Activated effector memory CD4-positive, alpha-beta T cell treated with anti-CD3 and anti-CD28 coated beads, Interleukin-2, amount 50 U/mL, for 16 hours (primary cell): ENCODE measurements at regions not wholly inside any gene's neighbourhood (a gene's known extent, or its start where the extent isn't known, plus 50 kb on each side); places are given as distances from the start of the nearest gene placed in this dataset.
"Not testable (repeated sequence)": the region's sequence is repeated elsewhere in the genome, so short reads cannot be mapped to it uniquely, and the experiment has no call there.

Experiments
- DNase-seq: peaks from one replicate; pipeline ENCODE4 v3.0.0-alpha.2; 2020

DNA sequence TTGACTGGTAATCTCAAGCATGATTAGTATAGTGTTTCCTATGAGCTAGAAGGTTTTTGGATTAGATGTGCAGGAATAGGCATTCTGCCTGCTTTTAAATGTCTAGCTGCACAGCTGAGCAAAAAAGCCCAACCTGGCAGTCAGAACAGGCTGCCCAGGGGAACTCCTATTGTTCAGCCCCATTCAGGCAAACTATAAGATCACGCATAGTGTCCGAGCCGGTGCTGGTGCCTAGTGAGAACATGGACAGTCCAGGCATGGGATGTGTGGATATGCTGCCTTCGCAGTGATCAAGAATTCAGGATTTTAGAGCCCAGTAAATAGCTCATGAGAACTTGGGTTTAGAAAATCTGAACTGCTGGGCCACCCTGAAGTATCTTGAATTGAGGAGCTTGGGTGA is 348.8 kb downstream of the UTRN start:
- no peak for DNase-seq

DNA sequence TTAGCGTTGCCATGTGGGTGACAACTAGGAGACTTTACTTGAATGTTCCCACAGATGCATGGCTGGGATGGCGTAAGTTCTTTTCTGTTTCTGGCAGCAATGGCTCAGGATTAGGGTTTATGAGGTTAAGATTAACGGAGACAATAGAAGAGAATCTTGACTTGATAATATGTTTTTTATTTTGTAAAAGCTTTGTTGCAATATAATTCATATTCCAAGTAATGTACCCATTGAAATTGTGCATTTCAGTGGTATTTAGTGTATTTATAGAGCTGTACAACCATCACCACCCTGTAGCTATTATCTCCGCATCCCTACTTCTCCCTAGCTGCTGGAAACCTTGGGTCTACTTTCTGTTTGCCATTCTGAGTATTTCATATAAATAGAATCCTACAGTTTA is 349.2 kb downstream of the UTRN start:
- no peak for DNase-seq

DNA sequence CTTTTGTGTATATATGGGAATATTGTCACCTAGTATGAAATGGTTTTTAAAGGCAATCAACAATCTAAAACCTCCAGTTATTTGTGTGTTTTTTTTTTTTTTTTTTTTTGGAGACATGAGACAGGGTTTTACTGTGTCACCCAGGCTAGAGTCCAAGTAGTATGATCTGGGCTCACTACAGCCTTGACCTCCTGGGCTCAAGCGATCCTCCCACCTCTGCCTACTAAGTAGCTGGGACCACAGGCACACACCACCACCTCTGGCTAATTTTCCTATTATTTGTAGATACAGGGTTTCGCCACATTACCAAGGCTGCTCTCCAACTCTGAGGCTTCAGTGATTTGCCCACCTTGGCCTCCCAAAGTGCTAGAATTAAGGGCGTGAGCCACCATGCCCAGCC is 349.9 kb downstream of the UTRN start:
- DNase-seq, result no peak

DNA sequence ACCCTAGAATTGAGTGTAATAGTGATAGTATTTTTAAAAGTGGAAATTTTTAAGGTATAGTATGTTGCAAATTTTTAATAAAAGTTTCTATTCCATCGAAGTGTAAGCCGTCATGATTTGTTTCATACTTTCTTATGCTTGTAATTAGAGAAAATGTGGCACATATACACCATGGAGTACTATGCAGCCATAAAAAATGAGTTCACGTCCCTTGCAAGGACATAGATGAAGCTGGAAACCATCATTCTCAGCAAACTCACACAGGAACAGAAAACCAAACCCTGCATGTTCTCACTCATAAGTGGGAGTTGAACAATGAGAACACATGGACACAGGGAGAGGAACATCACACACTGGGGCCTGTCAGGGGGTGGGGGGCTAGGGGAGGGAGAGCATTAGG is 350.9 kb downstream of the UTRN start:
- not testable (repeated sequence) for DNase-seq

DNA sequence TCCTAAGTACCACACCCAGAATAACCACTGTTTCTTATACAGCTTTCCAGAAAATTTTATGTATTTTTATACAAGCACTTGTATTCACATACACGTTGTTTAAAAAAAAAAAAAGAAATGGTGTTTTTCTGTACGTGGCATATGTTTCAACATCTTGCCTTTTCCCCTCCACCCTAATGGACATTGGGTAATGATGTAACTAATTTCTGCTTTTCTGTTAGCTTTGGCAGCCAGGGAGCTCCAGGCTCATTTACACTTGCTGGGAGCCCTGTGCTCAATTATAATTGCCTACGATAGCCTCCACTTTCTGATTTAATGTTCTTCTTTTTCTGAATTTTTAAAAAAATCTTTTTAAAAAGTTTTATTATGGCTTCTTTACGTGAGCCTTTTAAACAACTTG is 352.4 kb downstream of the UTRN start:
- DNase-seq, result no peak

DNA sequence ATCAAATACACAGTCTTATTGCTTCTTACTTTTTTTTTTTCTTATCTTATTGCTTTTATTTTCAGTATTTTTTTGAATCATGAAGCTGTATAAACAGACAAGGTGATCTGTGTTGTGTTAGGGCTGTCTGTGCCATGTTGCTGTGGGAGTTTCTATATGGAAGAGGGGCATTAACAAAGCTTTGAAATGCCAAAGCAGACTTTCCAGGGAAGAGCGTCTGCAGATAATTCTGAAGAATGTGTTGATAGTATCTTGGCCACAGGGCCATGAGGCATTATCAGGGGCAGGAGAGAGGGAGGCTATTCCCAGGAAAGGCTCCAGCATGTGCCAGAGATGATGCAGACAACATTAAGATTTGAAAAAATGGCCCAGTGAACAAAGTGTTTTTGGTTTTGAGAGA is 354.5 kb downstream of the UTRN start:
- no peak for DNase-seq

DNA sequence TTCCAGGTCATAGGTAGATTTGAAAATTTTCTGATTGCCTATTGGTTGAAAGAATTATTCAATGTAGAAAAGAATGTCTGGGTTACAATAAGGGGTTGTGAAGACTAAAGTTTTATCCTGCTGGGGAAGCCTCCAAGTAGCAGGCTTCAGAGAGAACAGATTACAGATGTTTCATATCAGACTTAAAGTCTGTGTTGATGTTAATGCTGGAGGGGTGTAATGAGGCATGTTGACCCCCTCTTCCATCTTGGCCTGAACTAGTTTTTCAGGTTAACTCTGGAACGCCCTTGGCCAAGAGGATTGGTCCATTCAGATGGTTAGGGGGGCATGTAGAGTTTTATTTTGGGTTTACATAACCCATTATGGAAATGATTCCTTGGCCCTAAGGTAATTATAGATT is 356.2 kb downstream of the UTRN start:
- DNase-seq, result no peak

DNA sequence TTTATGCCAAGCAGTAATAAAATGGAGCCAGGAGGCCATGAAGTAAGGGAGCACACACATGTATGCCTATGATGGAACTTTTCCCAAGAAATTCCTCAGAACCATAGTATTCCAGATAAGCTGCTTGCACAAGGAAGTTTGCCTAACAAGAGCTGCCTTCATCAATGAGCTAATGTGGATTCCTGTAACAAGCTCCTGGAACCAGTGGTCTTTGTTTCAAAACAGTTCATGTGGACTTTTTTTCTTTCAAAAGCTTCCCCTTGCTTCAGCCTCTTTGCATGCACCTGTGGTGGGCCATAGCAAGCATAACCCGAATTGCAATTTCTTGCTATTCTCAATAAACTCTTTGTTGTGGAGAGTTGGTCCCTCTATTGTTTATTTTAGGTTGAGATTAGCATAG is 359.6 kb downstream of the UTRN start:
- DNase-seq, result no peak

DNA sequence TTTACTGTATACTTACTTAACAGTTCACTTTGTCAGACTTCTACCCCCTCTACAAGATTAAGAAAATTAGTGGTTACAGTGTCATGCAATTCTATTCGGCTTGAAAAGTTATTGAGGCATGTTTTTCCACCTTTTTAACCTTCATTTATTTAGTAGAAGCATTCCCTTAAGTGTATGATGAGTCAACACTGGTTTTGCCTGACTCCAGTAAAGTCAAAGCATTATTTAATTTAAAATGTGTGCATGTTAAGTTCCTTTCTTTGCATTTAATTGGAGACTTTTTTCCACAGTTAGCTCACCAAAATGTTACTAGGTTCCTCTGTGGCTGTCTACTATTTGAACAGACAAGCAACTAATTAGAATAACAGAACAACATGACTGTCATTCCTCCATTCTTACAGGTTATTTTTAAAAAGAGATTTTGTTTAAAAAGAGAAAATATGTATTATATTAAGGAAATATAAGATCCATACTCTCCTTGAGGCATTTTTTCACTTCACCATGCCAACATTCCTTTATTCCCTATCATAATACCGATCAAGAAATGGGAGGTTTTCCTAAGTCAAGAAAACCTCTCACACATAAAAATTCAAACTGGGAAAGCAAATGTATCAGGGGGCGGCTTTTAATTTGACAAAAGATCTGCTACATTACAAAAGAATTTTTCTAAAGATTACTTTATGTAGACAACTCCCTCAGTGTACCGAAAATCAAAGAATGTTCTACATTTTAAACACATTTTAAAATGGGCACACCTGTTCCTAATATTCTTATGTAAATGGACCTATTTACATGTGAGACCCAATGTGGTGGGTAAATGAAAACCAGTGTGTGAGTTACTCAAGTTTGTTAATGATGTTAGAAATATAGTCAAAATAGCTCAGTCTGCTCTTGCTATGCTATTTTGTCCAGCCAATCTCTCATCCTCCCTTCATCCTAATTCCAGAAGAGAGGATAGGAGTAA is 361.2 kb downstream of the UTRN start:
- DNase-seq, result no peak

DNA sequence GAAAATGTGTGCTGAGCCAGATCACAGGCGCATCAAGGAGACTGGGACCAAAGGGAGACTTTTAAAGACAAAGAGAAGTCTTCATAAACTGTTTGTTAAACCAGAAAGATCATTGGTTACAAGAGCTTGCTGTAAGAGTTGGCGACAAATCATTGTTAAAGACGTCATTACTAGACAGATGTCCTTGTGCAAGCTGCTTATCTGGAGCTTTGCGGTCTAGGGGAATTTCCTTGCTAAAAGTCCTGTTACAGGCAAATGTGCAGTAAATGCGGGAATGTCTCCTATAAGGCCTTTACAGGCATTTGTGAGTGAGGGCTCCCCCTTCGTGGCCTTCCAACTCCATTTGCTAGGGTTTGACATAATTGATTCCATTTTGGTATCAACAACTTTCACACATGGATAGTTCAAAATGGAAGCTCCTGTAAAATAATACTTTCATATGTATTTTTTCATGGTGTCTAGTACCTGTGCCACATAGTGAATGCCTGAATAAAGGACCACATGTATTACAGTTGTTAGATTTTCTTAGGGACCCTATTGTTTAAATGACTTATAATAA is 362.4 kb downstream of the UTRN start:
- DNase-seq, result no peak

DNA sequence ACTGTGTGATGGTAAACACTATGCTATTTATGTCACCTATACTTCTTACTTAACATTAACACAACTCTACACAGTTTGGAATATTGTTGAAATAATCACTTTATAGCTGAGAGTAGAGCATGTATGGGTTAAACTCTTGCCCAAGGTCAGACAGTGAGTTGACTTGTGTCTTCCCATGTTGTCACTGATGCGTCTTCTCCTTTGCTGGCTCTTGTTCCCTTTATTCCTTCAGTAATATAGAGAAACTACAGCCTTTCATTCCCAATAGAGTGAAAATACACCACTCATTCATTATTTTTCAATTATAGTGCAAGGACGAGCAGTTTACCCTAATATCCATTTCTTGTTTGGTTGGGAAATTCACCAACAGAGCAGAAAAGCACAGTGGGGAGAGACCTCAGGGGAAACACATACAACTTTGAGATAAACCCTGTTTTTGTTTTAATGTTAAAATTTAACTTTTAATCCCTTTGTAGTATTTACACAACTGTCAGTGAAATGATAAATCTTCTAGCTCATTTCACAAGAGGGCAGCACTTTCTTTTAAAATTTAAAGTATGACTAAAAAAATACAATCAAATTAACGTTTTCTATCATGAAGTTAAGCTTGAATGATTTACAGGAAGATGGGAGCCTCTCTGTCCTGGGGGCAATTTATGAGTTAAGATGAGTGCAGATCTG is 363.0 kb downstream of the UTRN start:
- no peak for DNase-seq

DNA sequence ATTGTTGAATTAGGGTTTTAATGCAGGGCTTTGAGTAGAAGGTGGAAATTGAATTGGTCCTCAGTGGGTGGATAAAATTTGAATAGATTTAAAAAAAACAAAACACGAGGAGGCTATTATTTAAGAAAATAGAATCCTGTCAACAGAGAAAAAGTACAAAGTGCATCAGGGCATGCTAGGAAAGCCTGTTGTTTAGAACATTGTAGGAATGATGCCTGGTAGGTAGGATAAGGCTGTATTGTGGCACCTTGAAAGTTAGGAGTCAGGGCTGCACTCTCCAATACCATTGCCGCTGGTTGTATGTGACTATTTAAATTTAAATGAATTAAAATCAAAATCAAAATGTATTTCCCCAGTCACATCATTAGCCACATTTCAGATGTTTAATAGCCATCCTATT is 363.9 kb downstream of the UTRN start:
- no peak for DNase-seq

DNA sequence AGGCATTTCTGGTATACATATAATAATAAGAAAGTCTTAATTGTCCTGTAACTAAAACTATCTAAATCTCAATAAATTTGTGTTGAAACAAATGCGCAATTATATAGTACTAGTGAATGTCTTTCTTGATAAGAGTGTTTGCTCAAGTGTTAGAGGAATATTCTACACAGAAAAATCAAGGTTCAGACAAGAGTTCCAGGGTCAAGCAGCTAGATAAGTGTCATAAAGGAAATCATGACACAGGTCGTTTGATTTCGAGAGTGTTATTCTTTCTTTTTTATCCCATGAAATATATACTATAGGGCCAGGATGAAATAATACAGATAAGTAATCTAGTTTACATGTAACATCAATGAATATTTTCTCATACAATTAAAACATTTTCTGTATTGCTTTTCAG is 366.1 kb downstream of the UTRN start:
- no peak for DNase-seq

DNA sequence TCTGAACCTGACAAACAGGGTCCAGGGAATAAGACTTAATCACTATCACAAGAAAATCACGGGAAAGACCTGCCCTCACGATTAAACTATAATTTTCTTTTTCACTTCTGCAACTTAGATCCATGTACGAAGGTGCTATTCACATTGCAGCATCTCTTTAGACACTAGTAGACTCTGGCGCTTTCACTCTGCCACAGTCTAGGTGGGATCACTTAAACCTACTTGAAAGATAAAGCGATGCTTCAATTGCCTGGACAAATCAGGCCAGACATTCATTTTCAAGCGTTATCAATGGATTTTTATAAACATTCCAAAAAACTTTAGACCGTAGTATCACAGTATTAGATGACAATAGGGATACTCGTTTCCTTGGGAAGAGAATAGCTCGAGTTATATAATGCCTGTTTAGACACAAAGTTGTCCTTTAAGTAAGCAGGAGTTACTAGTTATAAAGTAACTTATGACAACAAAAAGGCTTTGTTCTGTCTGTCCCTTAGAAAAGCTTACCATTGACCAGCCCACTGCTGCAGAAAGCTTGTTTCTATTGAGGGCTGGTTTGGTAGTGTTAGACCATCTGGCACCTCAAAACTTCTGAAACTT is 367.3 kb downstream of the UTRN start:
- DNase-seq, result no peak

DNA sequence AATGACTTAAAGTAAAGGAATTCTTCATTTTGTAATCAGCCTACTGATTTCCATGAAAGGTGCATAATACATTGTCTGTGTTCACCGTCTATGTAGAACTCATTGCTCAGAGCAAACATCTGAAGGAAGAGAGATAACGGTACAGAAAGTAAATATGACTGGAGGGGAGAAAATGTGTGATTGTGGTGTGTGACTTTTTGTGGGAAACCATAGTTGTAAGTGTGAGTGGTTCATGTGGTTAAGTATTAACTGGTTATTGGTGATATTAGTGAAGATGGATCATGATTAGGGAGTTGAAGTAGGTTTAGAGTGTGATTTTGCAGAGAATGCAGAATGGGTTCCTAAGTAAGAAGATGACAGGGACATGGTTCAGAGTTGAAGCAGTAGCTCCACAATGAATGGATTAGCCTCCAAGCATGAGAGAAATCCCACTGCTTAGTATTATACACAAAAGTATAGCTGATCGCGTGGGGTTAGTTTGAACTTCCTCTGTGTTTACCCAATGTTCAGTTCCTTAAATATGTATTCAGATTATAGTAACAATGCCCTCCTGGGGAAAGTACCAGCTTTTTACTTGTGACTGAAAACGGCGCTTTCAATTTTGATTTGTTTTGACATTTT is 368.9 kb downstream of the UTRN start:
- DNase-seq, result no peak

DNA sequence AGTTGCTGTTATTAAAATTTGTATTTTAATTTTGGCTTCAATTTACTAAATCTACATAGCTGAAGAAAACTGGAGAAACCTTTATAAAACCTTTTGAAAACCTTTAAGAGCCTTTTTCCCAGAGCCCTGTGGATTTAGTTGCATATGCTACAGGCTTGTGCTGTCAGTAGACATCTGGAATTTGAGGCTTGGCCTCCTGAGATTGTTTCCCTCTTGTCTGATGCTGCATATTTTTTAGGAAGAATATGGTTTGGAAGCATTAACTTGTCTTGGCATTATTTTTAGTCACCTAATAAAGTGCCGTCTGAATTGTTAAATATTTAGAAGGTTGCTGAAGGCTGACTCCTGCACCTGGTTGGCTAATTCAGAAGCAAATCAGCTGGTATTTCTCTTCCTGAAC is 369.4 kb downstream of the UTRN start:
- no peak for DNase-seq

DNA sequence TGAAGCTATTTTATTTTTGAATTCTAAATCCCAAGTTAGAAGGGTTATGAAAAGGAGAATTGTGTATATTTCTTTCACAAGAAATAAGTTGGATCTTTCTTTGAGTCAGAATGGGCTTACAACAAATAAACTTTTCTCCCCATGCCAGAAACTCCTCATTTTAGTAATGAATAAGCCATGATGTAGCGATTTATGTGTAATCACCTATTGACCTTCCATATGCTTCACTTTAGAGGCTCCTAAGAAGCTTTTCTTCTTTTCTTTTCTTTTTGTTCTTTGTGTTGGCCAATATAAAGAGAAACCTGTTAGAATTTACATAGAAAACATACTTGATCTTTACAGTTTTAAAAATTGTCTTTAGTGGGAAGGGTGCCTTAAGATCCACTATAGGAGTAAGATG is 370.2 kb downstream of the UTRN start:
- no peak for DNase-seq

DNA sequence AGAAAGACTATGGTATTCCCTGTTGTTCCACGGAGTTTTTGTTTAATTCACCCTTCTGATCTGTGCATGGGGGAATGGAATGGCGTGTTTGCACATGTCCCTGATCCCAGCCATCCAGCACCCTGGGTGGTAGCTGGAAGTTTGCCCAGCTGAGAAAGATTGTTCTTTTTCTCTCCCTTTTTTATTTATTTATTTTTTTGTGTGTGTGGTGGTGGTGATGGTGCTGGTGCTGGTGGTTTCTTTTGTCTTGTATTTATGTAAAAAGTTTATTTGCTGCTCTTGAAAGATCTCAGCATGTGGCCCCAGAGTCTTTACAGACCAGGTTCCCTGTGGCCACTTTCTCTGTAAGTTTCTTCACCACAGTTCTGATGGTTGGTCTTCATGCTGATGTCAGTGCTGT is 372.6 kb downstream of the UTRN start:
- no peak for DNase-seq

DNA sequence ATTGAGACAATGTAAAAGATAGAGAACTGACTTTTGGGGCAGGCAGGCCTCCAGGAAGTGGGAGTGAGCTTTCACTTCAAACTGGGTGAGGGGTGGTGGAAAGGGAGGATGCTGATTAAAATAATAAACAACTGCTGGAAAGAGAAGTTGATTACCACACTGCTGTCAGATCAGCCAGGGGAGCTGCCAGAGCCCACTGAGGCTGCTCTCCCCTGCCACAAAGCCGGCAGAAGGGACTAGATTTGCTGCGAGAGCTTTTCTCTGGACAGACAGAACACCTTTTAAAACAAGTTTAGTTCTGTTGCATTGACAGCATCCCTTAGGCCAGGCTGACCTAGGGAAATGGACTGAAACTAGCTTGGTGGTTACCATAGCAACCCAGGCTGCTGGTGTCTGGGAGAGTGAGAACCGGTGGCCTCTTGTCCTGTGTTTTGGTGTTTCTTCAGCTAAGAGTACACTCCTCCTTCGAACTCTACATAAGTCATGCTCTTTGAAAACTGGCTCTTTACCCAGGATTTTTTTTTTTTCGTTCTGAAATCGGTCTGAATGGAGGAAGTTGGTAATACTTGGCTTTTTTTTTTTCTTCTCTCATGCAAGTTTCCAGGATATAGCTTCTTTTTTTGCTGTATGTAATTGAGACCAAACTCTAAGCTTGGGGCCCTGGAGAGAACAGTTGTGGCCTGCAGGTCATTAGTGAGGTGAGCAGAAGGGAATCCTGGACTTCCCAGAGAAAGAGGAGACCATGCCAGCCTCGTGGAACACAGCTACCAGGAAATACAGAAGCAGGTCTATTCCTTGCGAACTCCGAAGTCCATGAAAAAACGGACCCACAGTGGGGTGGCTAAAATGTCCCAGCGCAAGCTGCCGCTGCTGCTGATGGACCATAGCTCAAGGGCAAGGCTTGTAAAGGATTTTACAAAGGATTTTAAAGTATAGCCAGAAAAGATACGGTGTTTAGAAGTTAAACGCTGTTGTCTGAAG is 374.4 kb downstream of the UTRN start:
- DNase-seq, result peak; percentile 65

DNA sequence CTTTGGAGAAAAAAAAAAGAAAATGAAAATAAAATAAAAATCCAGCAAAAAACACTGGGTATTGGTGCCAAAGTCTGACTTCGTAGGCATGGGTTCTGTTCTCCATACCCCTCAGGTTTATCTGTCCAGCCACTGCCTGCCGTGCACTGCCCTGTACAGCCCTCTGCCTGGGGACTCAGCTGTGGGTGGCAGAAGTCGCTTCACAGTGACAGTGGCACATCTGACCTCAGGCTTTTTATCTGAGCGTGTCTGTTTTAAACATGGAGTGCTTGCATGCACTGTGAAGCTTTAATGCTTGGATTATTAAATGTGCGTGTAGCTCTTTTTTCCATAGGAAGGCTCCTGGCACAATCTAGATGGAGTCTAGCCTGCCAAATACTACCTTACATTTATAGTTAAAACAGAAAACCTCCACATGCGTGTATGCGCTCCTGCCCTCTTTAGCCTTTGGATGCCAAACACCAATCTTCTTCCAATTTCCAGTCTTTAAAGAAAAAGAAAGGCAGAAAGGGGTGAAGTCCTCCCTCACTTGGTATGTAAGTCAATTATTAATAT is 375.5 kb downstream of the UTRN start:
- DNase-seq, result no peak

DNA sequence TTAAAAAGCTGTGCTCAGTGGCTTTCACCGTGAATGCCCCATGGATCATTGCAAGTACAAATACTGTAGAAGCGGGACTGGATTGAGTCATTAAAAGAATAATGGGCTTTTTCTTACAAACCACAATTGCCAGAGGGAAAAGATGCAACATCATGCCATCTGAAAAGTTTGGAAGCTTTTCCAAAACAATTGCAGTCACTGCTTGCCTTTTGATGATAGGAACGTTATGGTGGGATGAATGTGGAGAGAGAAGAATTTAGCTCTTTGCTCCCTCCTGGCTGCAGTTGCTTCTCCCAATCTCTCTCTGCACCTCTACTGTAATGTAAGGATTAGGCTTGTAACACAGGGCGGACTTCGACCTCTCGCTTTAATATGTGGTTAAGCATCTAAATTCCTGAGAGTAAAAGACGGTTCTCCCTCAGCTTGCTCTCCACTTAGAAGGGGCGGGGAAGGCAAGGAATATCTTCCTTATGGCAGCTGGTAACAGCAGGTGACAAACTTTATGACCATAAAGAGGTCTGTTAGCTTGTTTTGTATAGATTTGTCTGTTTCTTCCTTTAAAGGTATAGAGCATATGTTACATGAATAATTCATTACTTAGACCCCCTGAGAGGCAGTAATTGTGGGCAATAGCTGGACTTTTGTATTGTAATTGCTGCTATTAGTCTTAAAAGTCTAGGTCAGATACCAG is 376.1 kb downstream of the UTRN start:
- no peak for DNase-seq
